ENCODE measurements at regions not wholly inside any gene's neighbourhood (a gene's known extent, or its start where the extent isn't known, plus 50 kb on each side); places are given as distances from the start of the nearest gene placed in this dataset.

DNA sequence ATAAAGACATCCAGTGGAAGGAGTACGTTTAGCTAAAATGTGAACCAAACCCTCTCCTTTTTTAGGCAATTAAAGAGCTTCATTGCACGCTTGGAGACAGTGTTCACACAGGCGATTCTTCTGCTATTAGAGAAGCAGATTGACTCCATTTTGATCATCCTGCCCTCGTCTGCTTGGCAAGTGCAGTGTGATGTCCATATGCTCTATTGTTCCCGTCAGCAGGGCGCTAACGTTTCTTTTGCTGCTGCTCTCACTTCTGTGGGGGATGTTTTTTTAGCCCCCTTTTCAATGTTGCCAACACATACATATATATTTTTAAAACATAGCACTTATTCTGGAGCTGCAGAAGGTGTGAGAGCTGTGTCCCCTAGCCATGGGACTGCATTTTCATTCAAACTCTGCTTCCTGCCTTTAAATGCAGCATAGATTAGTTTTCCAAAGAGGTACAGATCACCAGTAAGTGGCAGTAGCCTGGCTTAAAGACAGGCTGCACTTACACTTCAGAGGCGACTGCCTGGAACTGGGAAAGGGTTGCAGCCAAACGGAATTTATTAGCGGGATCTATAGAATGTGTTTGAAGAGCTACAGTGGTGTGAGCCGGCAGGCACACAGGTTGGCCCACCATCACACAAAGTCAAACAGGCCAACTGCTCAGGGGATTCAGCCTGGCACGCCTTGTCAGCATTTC, 292.6 kb upstream of the DPH6 start:
- no peak overlapping the region for H3K4me2 ChIP-seq (ENCODE audit: insufficient read depth, insufficient read length, low read length)
- 0 out of 2 replicates have a peak, but pooled peaks cover 3% of the 10 kb centered on the region for H3K4me1 ChIP-seq (ENCODE audit: insufficient read depth, low read length)
- H3K4ac ChIP-seq (ENCODE audit: low read depth, low read length), result no peak overlapping the region
- no peaks in the 10 kb centered on the region for H3K23me2 ChIP-seq (ENCODE audit: insufficient read length, low read depth, low read length, poor library complexity, severe bottlenecking)
- no peak overlapping the region for H3K14ac ChIP-seq (ENCODE audit: insufficient read depth, low read length)
- TF ChIP-seq, protein P1, sequence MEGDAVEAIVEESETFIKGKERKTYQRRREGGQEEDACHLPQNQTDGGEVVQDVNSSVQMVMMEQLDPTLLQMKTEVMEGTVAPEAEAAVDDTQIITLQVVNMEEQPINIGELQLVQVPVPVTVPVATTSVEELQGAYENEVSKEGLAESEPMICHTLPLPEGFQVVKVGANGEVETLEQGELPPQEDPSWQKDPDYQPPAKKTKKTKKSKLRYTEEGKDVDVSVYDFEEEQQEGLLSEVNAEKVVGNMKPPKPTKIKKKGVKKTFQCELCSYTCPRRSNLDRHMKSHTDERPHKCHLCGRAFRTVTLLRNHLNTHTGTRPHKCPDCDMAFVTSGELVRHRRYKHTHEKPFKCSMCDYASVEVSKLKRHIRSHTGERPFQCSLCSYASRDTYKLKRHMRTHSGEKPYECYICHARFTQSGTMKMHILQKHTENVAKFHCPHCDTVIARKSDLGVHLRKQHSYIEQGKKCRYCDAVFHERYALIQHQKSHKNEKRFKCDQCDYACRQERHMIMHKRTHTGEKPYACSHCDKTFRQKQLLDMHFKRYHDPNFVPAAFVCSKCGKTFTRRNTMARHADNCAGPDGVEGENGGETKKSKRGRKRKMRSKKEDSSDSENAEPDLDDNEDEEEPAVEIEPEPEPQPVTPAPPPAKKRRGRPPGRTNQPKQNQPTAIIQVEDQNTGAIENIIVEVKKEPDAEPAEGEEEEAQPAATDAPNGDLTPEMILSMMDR (conservative IDR thresholded peaks at IDR 0.05), result no peak
- no peak overlapping the region for H3K27ac ChIP-seq (ENCODE audit: insufficient read length, low read depth, low read length)
- H2AFZ ChIP-seq (ENCODE audit: low read length), result no peak overlapping the region
- H3K4me1 Mint-ChIP-seq, result peaks cover 21 to 23% of the 10 kb centered on the region in 2 experiments
- H3K36me3 Mint-ChIP-seq (ENCODE audit: insufficient read depth in 1 of 3, low read depth in 3 of 3), result peaks cover 0 to 2% (median 0%) of the 10 kb centered on the region in 3 experiments; a peak in 2 of 7 replicates
- no peak overlapping the region for H4K8ac ChIP-seq (replicated peaks; ENCODE audit: insufficient read length, low read depth, low read length)
- H3K9me3 Mint-ChIP-seq, result no peaks in the 10 kb centered on the region
- DNase-seq, result no peak
- H2BK20ac ChIP-seq (ENCODE audit: low read depth, low read length, poor library complexity, severe bottlenecking), result no peak overlapping the region
- no peak overlapping the region for H3K56ac ChIP-seq (ENCODE audit: insufficient read length, low read depth, low read length)
- H2BK120ac ChIP-seq (ENCODE audit: low read depth, low read length, poor library complexity, severe bottlenecking), result no peak overlapping the region
- H3K27me3 ChIP-seq (ENCODE audit: insufficient read depth, low read length), result no peaks in the 10 kb centered on the region
- H3T11ph ChIP-seq (ENCODE audit: low read length), result no peak overlapping the region
- H2BK5ac ChIP-seq (ENCODE audit: insufficient read length, low read length), result no peak overlapping the region
- no peak overlapping the region for H3K9ac ChIP-seq (ENCODE audit: extremely low read depth, insufficient read length, low read length)
- no peaks in the 10 kb centered on the region for H3K9me3 ChIP-seq (ENCODE audit: control insufficient read depth, low read depth, low read length)
- WGBS (ENCODE audit: extremely low coverage, insufficient read length, low lambda C conversion rate), result no CpG with 5 or more reads among the region's 12 CpGs
- no peaks in the 10 kb centered on the region for H4K20me1 ChIP-seq (ENCODE audit: control insufficient read depth, insufficient read depth, insufficient read length)
- H3K18ac ChIP-seq (ENCODE audit: insufficient read length, low read depth, low read length), result no peak overlapping the region
- no peaks in the 10 kb centered on the region for H3K79me2 ChIP-seq (ENCODE audit: insufficient read depth, low read length)
- H4K91ac ChIP-seq (ENCODE audit: insufficient read length, low read depth, low read length), result no peak overlapping the region
- H3K23ac ChIP-seq (ENCODE audit: insufficient read length, low read depth, low read length), result no peak overlapping the region
- H3K27me3 Mint-ChIP-seq (ENCODE audit: low read depth), result peaks cover 2% of the 10 kb centered on the region; the same call in 1 of the 2 replicates
- H4K5ac ChIP-seq (ENCODE audit: insufficient read length, low read depth, low read length), result no peak overlapping the region
- no peak overlapping the region; a peak in 1 of 7 replicates for H3K27ac Mint-ChIP-seq
- H3K79me1 ChIP-seq (ENCODE audit: insufficient read depth, low read depth, low read length, poor library complexity, severe bottlenecking), result no peaks in the 10 kb centered on the region
- no peak overlapping the region for H2BK15ac ChIP-seq (ENCODE audit: low read depth, low read length)
- H3K4me3 Mint-ChIP-seq, result no peak overlapping the region
- no peak overlapping the region for H2AK5ac ChIP-seq (ENCODE audit: insufficient read length, low read length)
- no peak overlapping the region for H2BK12ac ChIP-seq (ENCODE audit: insufficient read length, low read depth, low read length)

Measured in H9 (cell line).